ENCODE measurements at regions not wholly inside any gene's neighbourhood (a gene's known extent, or its start where the extent isn't known, plus 50 kb on each side); places are given as distances from the start of the nearest gene placed in this dataset.

- TF ChIP-seq POLR2AphosphoS5 (IDR thresholded peaks at IDR 0.05; ENCODE audit: low read depth, low read length) (no peak), TAF1 (IDR thresholded peaks at IDR 0.05; ENCODE audit: borderline replicate concordance, insufficient read depth, low read length) (no peak), SIN3A (IDR thresholded peaks at IDR 0.05; ENCODE audit: borderline replicate concordance, insufficient read depth, low read length) (no peak)
Observed at GRCh38 chr9:26689041-26689440, 203.6 kb downstream of the CAAP1 start.

Measured in PFSK-1 (cell line).